Transverse colon (tissue), 4 donors: ENCODE measurements at regions not wholly inside any gene's neighbourhood (a gene's known extent, or its start where the extent isn't known, plus 50 kb on each side); places are given as distances from the start of the nearest gene placed in this dataset.

Experiments used
- CTCF ChIP-seq, 5 experiments: fragments of 200-600 bp in 3 of 5; fragments of 450-650 bp in 2 of 5; sonication (generic) in 3 of 5; IDR thresholded peaks; 1 replicate in 2 of 5; 2 replicates in 3 of 5; pipeline ENCODE4 v1.5.1; 2016 to 2017; ENCODE audit warnings: antibody characterized with exemption in 5 of 5, inconsistent platforms in 3 of 5, mild to moderate bottlenecking in 2 of 5, moderate library complexity in 1 of 5
- EP300 ChIP-seq: sonication (generic); formaldehyde crosslinking; IDR thresholded peaks from one replicate; pipeline ENCODE4 v1.6.1; 2017; ENCODE audit warnings: antibody characterized with exemption, low read depth
- POLR2A ChIP-seq: fragments of 450-650 bp; IDR thresholded peaks from one replicate; pipeline ENCODE4 v1.6.1; 2016; ENCODE audit warnings: antibody characterized with exemption, mild to moderate bottlenecking, moderate library complexity
- POLR2AphosphoS5 ChIP-seq, 3 donors: sonication (generic); formaldehyde crosslinking; IDR thresholded peaks; one replicate each; pipeline ENCODE4 v1.6.1; 2016; ENCODE audit warnings: antibody characterized with exemption in 3 of 3

- TF ChIP-seq POLR2A (no peak), CTCF (IDR thresholded peaks at IDR 0.05) (no peak), POLR2AphosphoS5 (IDR thresholded peaks at IDR 0.05) (no peak), EP300 (no peak)
Measured at GRCh38 chr13:76663592-76664335, 222.4 kb downstream of the KCTD12 start.
